Astrocyte (in vitro differentiated cells and primary cell): ENCODE measurements at regions not wholly inside any gene's neighbourhood (a gene's known extent, or its start where the extent isn't known, plus 50 kb on each side); places are given as distances from the start of the nearest gene placed in this dataset.

Experiments used
- DNase-seq: peaks from one replicate; pipeline ENCODE4 v3.0.0-alpha.2; 2010; ENCODE audit warnings: low read depth
- FAIRE-seq: peaks from 2 replicates; lab custom pipeline; 2011; peaks lifted over from hg19 to GRCh38; lab: Jason Lieb, UNC
- H2AFZ ChIP-seq: 2 replicates; pipeline ENCODE4 v1.6.0; 2012; ENCODE audit warnings: low read depth, low read length, inconsistent platforms
- H3K27ac ChIP-seq: 2 replicates; pipeline ENCODE4 v1.5.1; 2011; ENCODE audit warnings: low read depth, low read length, inconsistent platforms
- H3K27me3 ChIP-seq: 2 replicates; pipeline ENCODE4 v1.6.0; 2011; ENCODE audit warnings: low read length, inconsistent platforms; ENCODE audit not compliant: insufficient read depth
- H3K36me3 ChIP-seq: 2 replicates; pipeline ENCODE4 v1.5.1; 2011; ENCODE audit warnings: low read length, inconsistent platforms; ENCODE audit not compliant: insufficient read depth
- H3K4me1 ChIP-seq: 2 replicates; pipeline ENCODE4 v1.5.1; 2011; ENCODE audit warnings: low read length, inconsistent platforms; ENCODE audit not compliant: insufficient read depth
- H3K4me2 ChIP-seq: 2 replicates; pipeline ENCODE4 v1.6.0; 2012; ENCODE audit warnings: low read length, inconsistent platforms
- H3K4me3 ChIP-seq: 2 replicates; pipeline ENCODE4 v1.5.1; 2011; ENCODE audit warnings: low read depth, mild to moderate bottlenecking, low read length, inconsistent platforms; ENCODE audit not compliant: insufficient read depth
- H3K79me2 ChIP-seq: 2 replicates; pipeline ENCODE4 v1.6.0; 2012; ENCODE audit warnings: mild to moderate bottlenecking, low read length, inconsistent platforms; ENCODE audit not compliant: insufficient read depth
- H3K9ac ChIP-seq: 2 replicates; pipeline ENCODE4 v1.6.0; 2012; ENCODE audit warnings: mild to moderate bottlenecking, low read length, inconsistent platforms
- H3K9me3 ChIP-seq: 2 replicates; pipeline ENCODE4 v1.5.1; 2012; ENCODE audit warnings: low read depth, mild to moderate bottlenecking, low read length, inconsistent platforms; ENCODE audit not compliant: insufficient read depth
- H4K20me1 ChIP-seq: 2 replicates; pipeline ENCODE4 v1.6.0; 2012; ENCODE audit warnings: low read length, inconsistent platforms; ENCODE audit not compliant: insufficient read depth
- H3K27ac Mint-ChIP-seq: one replicate; pipeline ENCODE4 v1.8.0; 2021; ENCODE audit warnings: mild to moderate bottlenecking, mixed read lengths; ENCODE audit not compliant: unreplicated experiment
- H3K27me3 Mint-ChIP-seq: one replicate; pipeline ENCODE4 v1.8.0; 2021; ENCODE audit warnings: low read depth, mixed read lengths; ENCODE audit not compliant: unreplicated experiment
- H3K36me3 Mint-ChIP-seq: one replicate; pipeline ENCODE4 v1.8.0; 2021; ENCODE audit warnings: low read depth, mixed read lengths; ENCODE audit not compliant: unreplicated experiment
- H3K4me1 Mint-ChIP-seq: one replicate; pipeline ENCODE4 v1.8.0; 2021; ENCODE audit warnings: low read depth, mixed read lengths; ENCODE audit not compliant: unreplicated experiment
- H3K4me3 Mint-ChIP-seq: one replicate; pipeline ENCODE4 v1.8.0; 2021; ENCODE audit warnings: mild to moderate bottlenecking, moderate library complexity, mixed read lengths; ENCODE audit not compliant: unreplicated experiment
- H3K9me3 Mint-ChIP-seq: one replicate; pipeline ENCODE4 v1.8.0; 2021; ENCODE audit warnings: mild to moderate bottlenecking, mixed read lengths; ENCODE audit not compliant: unreplicated experiment
- CTCF ChIP-seq: IDR thresholded peaks from 2 replicates; pipeline ENCODE4 v1.5.1; 2011; ENCODE audit warnings: low read depth, mild to moderate bottlenecking, inconsistent platforms, low read length, moderate library complexity; ENCODE audit not compliant: insufficient read depth
- EZH2 ChIP-seq: IDR thresholded peaks from 2 replicates; pipeline ENCODE4 v1.6.1; 2012; ENCODE audit warnings: mild to moderate bottlenecking, low read length, inconsistent platforms; ENCODE audit not compliant: insufficient read depth

GRCh38 chr13:51518827-51519226 is 65.4 kb upstream of the WDFY2 start:
- Mint-ChIP-seq H3K27me3 (no peaks in the 10 kb centered on the region), H3K36me3 (no peaks in the 10 kb centered on the region), H3K9me3 (peaks cover 3% of the 10 kb centered on the region), H3K4me1 (peaks cover 12% of the 10 kb centered on the region), H3K27ac (no peak overlapping the region), H3K4me3 (no peak overlapping the region)
- FAIRE-seq (peak; percentile 47), DNase-seq (peak; percentile 23)
- Histone ChIP-seq H3K36me3 (no peaks in the 10 kb centered on the region), H3K4me2 (no peak overlapping the region), H3K27ac (no peak overlapping the region), H3K79me2 (no peaks in the 10 kb centered on the region), H4K20me1 (no peaks in the 10 kb centered on the region), H3K9ac (no peak overlapping the region), H3K27me3 (no peaks in the 10 kb centered on the region), H3K4me1 (peaks cover 15% of the 10 kb centered on the region), H3K4me3 (no peak overlapping the region), H3K9me3 (no peaks in the 10 kb centered on the region), H2AFZ (peak overlapping the region; percentile 1)
- no peak for TF ChIP-seq EZH2
- no peak for TF ChIP-seq CTCF

- H4K20me1 ChIP-seq, result no peaks in the 10 kb centered on the region
- no peaks in the 10 kb centered on the region for H3K27me3 ChIP-seq
- no peak overlapping the region for H3K9ac ChIP-seq
- peak; percentile 22 for DNase-seq
- TF ChIP-seq CTCF (no peak), EZH2 (no peak)
- no peaks in the 10 kb centered on the region for H3K79me2 ChIP-seq
- H3K27ac ChIP-seq, result no peak overlapping the region
- H2AFZ ChIP-seq, result no peak overlapping the region
- no peaks in the 10 kb centered on the region for H3K36me3 Mint-ChIP-seq
- no peak overlapping the region for H3K27ac Mint-ChIP-seq
- no peaks in the 10 kb centered on the region for H3K27me3 Mint-ChIP-seq
- H3K4me1 ChIP-seq, result peaks cover 19% of the 10 kb centered on the region
- H3K9me3 Mint-ChIP-seq, result peaks cover 3% of the 10 kb centered on the region
- no peak overlapping the region for H3K4me2 ChIP-seq
- no peaks in the 10 kb centered on the region for H3K36me3 ChIP-seq
- H3K4me1 Mint-ChIP-seq, result peaks cover 12% of the 10 kb centered on the region
- no peak overlapping the region for H3K4me3 Mint-ChIP-seq
- H3K4me3 ChIP-seq, result no peak overlapping the region
- FAIRE-seq, result peak; percentile 39
- H3K9me3 ChIP-seq, result no peaks in the 10 kb centered on the region
Observed at GRCh38 chr13:51519771-51520216, 64.5 kb upstream of the WDFY2 start.

GRCh38 chr13:51520524-51520923 is 63.7 kb upstream of the WDFY2 start:
- Histone ChIP-seq H3K36me3 (no peaks in the 10 kb centered on the region), H3K4me1 (peaks cover 25% of the 10 kb centered on the region), H3K4me3 (no peak overlapping the region), H3K27me3 (no peaks in the 10 kb centered on the region), H3K4me2 (peak overlapping the region; percentile 52), H3K27ac (no peak overlapping the region), H3K9me3 (no peaks in the 10 kb centered on the region), H2AFZ (no peak overlapping the region), H3K9ac (no peak overlapping the region), H3K79me2 (no peaks in the 10 kb centered on the region), H4K20me1 (no peaks in the 10 kb centered on the region)
- H3K4me1 Mint-ChIP-seq, result peaks cover 12% of the 10 kb centered on the region
- no peaks in the 10 kb centered on the region for H3K36me3 Mint-ChIP-seq
- H3K27ac Mint-ChIP-seq, result no peak overlapping the region
- no peak overlapping the region for H3K4me3 Mint-ChIP-seq
- FAIRE-seq (no peak), DNase-seq (peak; percentile 47)
- H3K27me3 Mint-ChIP-seq, result no peaks in the 10 kb centered on the region
- peaks cover 2% of the 10 kb centered on the region for H3K9me3 Mint-ChIP-seq
- TF ChIP-seq CTCF (no peak), EZH2 (no peak)
